HG03039 (cell line): ENCODE measurements at regions not wholly inside any gene's neighbourhood (a gene's known extent, or its start where the extent isn't known, plus 50 kb on each side); places are given as distances from the start of the nearest gene placed in this dataset.
"Not testable (repeated sequence)": the region's sequence is repeated elsewhere in the genome, so short reads cannot be mapped to it uniquely, and the experiment has no call there.

Experiments
- ATAC-seq: cut with Tn5 transposase; IDR thresholded peaks from one replicate; pipeline ENCODE4 v1.9.1; 2021; ENCODE audit warnings: mild to moderate bottlenecking, moderate library complexity; ENCODE audit not compliant: unreplicated experiment

DNA sequence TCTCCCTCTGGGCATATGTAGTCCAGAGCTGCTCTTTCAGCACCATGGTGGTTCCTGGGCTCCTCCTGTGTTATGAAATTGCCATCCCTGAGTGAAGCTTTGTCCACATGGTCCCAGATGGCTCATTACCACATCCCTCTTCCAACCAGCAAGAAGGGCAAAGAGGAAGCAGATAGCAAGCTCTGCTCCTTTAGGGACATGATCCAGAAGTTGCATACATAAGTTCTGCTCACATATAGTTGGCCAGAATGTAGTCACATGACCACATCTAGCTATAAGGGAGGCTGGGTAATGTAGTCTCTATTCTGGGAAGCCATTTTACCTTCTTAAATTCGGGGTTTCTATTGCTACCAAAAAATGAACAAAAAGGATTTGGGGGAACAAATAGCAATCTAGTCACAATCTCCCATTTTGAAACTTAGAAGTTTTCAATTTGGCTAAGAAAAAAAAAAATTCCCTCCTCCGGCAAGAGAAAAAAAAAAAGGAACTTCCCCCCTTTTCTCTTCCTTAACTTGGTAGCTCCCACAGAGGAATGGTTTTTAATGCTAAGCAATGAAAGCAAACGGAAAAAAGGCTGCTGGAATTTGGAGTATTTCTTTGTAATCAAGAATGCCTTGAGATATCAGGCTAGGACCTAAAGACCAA is 88.2 kb upstream of the USP9X start:
- ATAC-seq, result no peak

DNA sequence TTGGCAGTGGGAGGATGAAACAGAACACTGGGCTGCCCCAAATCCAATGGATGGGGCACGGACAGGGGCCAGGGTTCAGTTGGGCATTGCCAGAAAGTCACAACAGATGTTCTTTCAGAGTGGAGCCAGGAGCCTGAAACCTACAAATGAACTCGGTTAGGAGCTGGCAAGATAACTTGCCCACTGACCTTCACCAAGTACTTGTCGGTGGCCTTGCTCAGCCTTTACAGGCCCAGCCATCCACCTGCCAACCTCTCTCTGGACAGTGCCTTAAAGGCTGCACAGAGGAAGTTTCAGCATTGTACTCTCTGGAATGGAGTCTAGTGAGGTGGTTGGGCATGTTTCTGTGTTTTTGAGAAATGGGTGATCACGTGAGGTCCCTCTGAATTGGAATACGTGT is 87.1 kb upstream of the USP9X start:
- no peak for ATAC-seq

- ATAC-seq, result no peak
These were observed 83.9 kb upstream of the USP9X start for GRCh38 chrX:41001327-41001726.

GRCh38 chrX:41002026-41002425 is 83.2 kb upstream of the USP9X start:
- ATAC-seq, result no peak

DNA sequence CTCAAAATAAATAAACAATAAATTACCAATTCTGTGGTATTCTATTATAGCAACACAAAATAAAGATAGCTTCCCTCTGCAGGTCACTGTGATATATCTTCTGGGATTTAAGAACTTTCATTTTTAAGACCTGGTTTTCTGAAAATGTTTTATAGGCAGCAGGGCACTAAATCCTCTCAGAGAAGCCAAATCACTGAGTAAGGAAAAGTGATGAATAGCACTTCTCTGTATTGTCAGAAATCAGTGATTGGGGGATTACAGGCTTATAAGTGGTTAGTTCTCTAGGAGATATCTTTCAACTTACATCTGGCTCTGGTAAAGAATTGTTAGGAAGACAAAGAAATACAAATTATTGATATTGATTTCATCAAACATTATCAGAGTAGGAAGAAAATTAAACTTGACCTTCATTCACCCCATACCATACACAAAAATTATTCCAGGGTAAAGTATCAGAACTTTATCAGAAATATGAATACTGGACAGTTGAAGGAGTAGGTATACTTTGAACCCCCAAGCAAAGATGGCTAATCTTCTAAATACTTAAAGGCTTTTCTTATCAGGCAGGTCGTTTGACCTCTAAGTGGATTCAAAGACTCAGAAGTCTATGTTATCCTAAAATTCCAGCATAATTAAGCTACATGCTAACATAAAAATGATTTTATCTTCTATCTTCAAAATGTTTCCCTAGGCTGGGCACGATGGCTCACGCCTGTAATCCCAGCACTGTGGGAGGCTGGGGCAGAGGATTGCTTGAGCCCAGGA is 81.6 kb upstream of the USP9X start:
- ATAC-seq, result no peak

- no peak for ATAC-seq
These were observed 79.7 kb upstream of the USP9X start for GRCh38 chrX:41005445-41005992.

DNA sequence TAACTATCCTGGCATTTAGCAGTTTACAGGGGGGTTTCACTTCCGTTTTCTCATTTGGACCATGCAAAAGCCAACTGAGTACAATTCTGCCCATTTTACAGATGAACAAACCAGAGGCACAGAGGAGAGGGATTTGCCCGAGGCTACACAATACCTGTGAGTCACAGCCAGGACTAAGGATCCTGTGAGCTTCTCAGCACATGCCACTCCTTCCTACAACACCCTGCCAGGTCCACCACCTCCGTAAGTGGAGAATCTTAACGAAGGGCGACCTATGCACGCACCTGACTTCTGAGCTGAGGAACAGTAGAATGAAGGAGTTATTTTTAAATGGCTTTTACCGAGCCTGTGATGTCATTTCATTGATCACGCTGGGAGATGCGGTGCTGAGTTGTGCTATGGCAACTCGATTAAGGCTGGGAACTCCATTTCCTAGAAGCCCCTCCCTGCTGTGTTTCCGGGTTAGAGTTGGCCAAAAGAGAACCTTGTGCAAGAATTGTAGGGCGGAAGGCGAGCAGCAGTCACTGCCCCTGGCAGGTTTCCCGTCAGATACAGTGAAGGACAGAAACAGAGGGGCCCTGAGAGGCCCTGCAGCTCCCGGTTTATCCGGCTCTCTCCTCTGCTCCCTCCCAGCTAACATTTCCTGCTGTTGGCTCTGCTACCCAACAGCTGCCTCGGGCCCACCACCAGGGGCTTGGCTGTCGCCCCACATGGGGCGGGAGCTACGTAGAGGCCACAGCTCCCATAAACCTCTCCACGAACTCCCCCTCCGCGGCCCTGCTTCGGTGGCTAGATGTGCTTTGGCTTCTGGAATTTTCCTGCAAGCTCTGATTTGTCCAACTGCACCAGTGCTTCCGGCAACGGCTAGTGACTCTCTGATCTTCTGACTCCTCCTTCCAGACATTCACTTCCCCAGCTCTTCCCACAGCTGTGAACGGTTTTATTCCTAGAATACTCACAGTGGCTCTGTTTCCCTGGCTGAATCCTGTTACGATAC is 75.1 kb upstream of the USP9X start:
- ATAC-seq, result no peak

DNA sequence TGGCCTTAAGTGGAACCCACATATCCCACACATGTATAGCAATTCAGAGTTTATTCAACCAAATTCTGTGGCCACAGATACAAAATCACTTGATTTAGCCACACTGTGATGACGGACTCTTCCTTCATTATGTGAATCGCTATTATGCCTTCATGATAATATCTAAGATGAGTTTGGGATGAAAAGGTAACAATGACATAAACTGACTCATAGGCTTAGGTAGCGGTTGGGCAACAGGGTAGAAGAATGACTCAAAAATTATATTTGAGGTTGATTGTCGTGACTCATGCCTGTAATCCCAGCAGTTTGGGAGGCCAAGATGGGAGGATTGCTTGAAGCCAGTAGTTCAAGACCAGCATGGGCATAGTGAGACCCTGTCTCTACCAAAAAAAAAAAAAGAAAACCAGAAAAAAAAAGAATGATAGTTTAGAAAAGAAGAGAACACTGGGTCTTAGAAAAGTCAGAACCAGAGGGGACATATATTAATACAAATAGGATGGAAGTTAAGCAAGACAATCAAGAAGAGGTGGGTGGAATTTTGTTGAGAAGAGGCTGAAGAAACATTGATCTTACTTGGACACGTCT is 70.4 kb upstream of the USP9X start:
- ATAC-seq, result no peak

DNA sequence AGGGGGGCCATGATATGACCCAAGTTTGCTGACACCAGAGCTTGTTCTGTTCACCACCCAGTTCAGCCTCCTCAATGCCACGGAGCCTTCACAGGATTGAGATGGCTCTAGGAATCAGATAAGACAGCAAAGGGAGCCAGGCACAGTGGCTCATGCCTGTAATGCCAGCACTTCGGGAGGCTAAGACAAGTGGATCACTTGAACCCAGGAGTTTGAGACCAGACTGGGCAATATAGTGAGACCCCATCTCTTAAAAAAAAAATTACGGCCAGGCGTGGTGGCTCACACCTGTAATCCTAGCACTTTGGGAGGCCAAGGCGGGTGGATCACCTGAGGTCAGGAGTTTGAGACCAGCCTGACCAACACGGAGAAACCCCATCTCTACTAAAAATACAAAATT is 67.5 kb upstream of the USP9X start:
- ATAC-seq, result not testable (repeated sequence)

GRCh38 chrX:41018391-41019040 is 66.7 kb upstream of the USP9X start:
- not testable (repeated sequence) for ATAC-seq

GRCh38 chrX:41019041-41019392 is 66.2 kb upstream of the USP9X start:
- no peak for ATAC-seq

GRCh38 chrX:41022566-41022965 is 62.7 kb upstream of the USP9X start:
- ATAC-seq, result no peak

DNA sequence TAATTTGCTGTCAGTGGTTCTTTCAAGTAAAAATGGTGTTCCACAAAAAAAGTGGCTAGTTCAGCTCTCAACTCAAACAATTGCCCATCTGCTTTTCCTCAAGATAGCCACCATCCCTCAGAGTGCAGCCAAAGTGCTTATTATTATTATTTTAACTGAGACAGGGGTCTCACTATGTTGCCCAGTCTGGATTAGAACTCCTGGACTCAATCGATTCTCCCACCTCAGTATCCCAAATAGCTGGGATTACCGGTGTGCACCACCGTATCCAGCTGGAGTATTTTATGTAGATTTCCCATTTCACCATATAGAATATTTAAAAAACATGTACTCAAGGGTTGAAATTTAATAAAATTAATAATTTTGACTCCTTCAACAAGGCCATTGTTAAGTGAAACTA is 62.1 kb upstream of the USP9X start:
- no peak for ATAC-seq

- ATAC-seq, result not testable (repeated sequence)
These were observed 60.9 kb upstream of the USP9X start for GRCh38 chrX:41024335-41024734.

DNA sequence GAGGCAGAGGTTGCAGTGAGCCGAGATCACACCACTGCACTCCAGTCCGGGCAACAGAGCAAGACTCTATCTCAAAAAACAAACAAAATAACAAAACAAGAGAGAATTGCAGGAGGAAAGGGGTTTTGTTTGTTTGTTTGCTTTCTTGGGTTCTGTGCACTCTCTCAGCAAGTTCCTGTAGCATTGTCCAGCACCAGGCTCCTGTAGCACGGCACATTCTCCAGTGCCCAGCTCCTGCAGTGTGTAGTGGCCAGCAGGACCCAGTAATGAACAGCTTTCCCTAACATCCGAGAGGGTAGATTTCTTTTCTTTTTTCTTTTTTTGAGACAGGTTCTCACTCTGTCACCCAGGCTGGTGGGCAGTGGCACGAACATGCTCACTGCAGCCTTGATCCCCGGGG is 60.5 kb upstream of the USP9X start:
- ATAC-seq, result no peak

- ATAC-seq, result no peak
These were observed 59.1 kb upstream of the USP9X start for GRCh38 chrX:41025926-41026701.

DNA sequence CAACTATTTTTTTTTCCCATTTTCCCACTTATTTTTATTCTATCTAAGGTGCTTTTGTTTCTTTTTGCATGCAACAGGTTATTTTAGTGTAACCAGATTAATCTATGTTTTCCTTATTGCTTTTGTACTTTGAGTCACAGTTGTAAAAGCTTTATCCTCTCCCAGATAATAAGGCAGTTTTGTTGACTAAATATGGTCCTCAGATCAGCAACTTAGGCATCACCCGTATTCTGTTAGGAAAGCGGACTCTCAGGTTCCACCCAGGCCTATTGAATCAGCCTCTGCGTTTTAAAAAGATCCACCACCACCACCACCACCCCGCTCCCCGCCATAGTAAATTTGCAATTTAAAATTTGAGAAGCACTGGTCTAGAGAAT is 58.6 kb upstream of the USP9X start:
- no peak for ATAC-seq

GRCh38 chrX:41029332-41029731 is 55.9 kb upstream of the USP9X start:
- ATAC-seq, result no peak

- no peak for ATAC-seq
These were observed 53.8 kb upstream of the USP9X start for GRCh38 chrX:41031256-41031967.
